SK-N-DZ (cell line): ENCODE measurements at regions not wholly inside any gene's neighbourhood (a gene's known extent, or its start where the extent isn't known, plus 50 kb on each side); places are given as distances from the start of the nearest gene placed in this dataset.

Experiments
- DNase-seq: peaks from one replicate; pipeline ENCODE4 v3.0.0-alpha.2; 2015; ENCODE audit warnings: low spot score

- DNase-seq = no peak
Observed at GRCh38 chr10:78728176-78728575, 340.6 kb upstream of the ZMIZ1 start.

GRCh38 chr10:78729366-78729765 is 339.4 kb upstream of the ZMIZ1 start:
- DNase-seq = no peak

- no peak for DNase-seq
Observed at GRCh38 chr10:78729800-78730199, 339.0 kb upstream of the ZMIZ1 start.

- DNase-seq = no peak
Observed at GRCh38 chr10:78730754-78731153, 338.0 kb upstream of the ZMIZ1 start.

GRCh38 chr10:78731675-78732074 is 337.1 kb upstream of the ZMIZ1 start:
- no peak for DNase-seq

GRCh38 chr10:78732381-78732780 is 336.4 kb upstream of the ZMIZ1 start:
- DNase-seq = no peak

- DNase-seq = no peak
Observed at GRCh38 chr10:78736926-78737630, 331.7 kb upstream of the ZMIZ1 start.

GRCh38 chr10:78737883-78738856 is 330.6 kb upstream of the ZMIZ1 start:
- DNase-seq = no peak

- DNase-seq = no peak
Observed at GRCh38 chr10:78738861-78739260, 329.9 kb upstream of the ZMIZ1 start.

GRCh38 chr10:78739444-78740053 is 329.2 kb upstream of the ZMIZ1 start:
- no peak for DNase-seq

- DNase-seq = no peak
Observed at GRCh38 chr10:78740976-78741915, 327.5 kb upstream of the ZMIZ1 start.

GRCh38 chr10:78742406-78742729 is 326.4 kb upstream of the ZMIZ1 start:
- DNase-seq = no peak

GRCh38 chr10:78742730-78743615 is 325.8 kb upstream of the ZMIZ1 start:
- peak; percentile 83 for DNase-seq

- no peak for DNase-seq
Observed at GRCh38 chr10:78744056-78744455, 324.7 kb upstream of the ZMIZ1 start.

- peak; percentile 49 for DNase-seq
Observed at GRCh38 chr10:78744491-78745090, 324.2 kb upstream of the ZMIZ1 start.

GRCh38 chr10:78745441-78745840 is 323.3 kb upstream of the ZMIZ1 start:
- DNase-seq = peak; percentile 93

- peak; percentile 73 for DNase-seq
Observed at GRCh38 chr10:78746155-78746763, 322.5 kb upstream of the ZMIZ1 start.

GRCh38 chr10:78747401-78748234 is 321.1 kb upstream of the ZMIZ1 start:
- DNase-seq = no peak

GRCh38 chr10:78748235-78748533 is 320.6 kb upstream of the ZMIZ1 start:
- no peak for DNase-seq
